ENCODE measurements at regions not wholly inside any gene's neighbourhood (a gene's known extent, or its start where the extent isn't known, plus 50 kb on each side); places are given as distances from the start of the nearest gene placed in this dataset.
"Not testable (repeated sequence)": the region's sequence is repeated elsewhere in the genome, so short reads cannot be mapped to it uniquely, and the experiment has no call there.

DNA sequence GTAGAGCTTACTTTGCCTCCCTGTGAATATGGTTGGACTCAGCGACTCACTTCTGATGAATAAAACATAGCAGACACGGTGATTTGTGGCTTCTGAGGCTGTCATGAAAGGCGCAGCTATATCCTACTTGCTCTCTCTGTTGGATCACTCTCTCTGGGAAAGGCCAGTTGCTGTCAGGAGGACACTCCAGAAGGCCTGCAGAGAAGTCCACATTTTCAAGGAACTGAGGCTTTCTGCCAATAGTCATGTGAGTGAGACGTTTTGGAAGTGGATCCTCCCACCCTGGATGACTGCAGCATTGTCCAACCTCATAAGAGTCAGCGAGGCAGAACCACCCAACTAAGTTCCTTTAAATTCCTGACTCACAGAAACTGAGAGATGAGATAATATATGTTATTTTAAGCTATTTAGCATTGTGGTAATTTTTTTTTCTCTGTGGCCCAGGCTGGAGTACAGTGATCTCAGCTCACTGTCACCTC lies 156.0 kb upstream of the MAST4 start:
- TF ChIP-seq CTCF (IDR thresholded peaks at IDR 0.05; ENCODE audit: insufficient read depth, low read depth, low read length) = no peak
- POLR2A ChIA-PET = no interaction called here
- CTCF ChIA-PET = no interaction called here
- no peak overlapping the region for H3K4me3 ChIP-seq (ENCODE audit: low read depth, low read length)
- H3K36me3 ChIP-seq (ENCODE audit: control insufficient read depth, insufficient read depth, low read length) = no peaks in the 10 kb centered on the region
- H3K27me3 ChIP-seq (ENCODE audit: control insufficient read depth, insufficient read depth, low read length) = no peaks in the 10 kb centered on the region
- DNase-seq (ENCODE audit: low read depth) = no peak

DNA sequence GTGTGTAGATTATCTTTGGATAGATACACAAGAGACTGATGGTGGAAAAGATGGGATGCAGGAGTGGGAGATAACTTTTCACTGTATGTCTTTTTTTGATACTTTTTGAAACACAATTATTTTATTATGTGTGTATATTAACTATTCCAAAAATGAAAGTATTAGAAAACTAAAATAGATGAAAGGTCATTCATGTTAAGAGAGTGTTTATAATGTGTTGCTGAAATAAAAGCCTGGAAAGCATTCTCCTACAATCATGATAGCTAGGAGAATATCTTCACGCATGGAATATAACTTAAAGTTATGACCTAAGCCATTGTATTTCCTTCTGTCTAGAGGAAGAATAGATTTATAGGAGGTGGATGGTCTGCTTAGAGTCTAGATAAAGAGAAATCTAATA lies 154.8 kb upstream of the MAST4 start:
- no peak overlapping the region for H3K4me3 ChIP-seq (ENCODE audit: low read depth, low read length)
- ChIA-PET CTCF (interaction anchor here (1.4 kb wide), 1 partner anchor 12 kb away, joined by 4 read pairs; no protein-coding TSS in a partner anchor), POLR2A (no interaction called here)
- H3K27me3 ChIP-seq (ENCODE audit: control insufficient read depth, insufficient read depth, low read length) = no peaks in the 10 kb centered on the region
- DNase-seq (ENCODE audit: low read depth) = no peak
- no peaks in the 10 kb centered on the region for H3K36me3 ChIP-seq (ENCODE audit: control insufficient read depth, insufficient read depth, low read length)
- no peak for TF ChIP-seq CTCF (IDR thresholded peaks at IDR 0.05; ENCODE audit: insufficient read depth, low read depth, low read length)

GRCh38 chr5:66442951-66443445 lies 153.2 kb upstream of the MAST4 start:
- no peak for DNase-seq (ENCODE audit: low read depth)
- ChIA-PET POLR2A (no interaction called here), CTCF (no interaction called here)
- no peak for TF ChIP-seq CTCF (IDR thresholded peaks at IDR 0.05; ENCODE audit: insufficient read depth, low read depth, low read length)
- H3K4me3 ChIP-seq (ENCODE audit: low read depth, low read length) = no peak overlapping the region
- H3K36me3 ChIP-seq (ENCODE audit: control insufficient read depth, insufficient read depth, low read length) = no peaks in the 10 kb centered on the region
- H3K27me3 ChIP-seq (ENCODE audit: control insufficient read depth, insufficient read depth, low read length) = no peaks in the 10 kb centered on the region

GRCh38 chr5:66443462-66444130 lies 152.6 kb upstream of the MAST4 start:
- Histone ChIP-seq H3K36me3 (ENCODE audit: control insufficient read depth, insufficient read depth, low read length) (no peaks in the 10 kb centered on the region), H3K4me3 (ENCODE audit: low read depth, low read length) (no peak overlapping the region), H3K27me3 (ENCODE audit: control insufficient read depth, insufficient read depth, low read length) (no peaks in the 10 kb centered on the region)
- TF ChIP-seq CTCF (IDR thresholded peaks at IDR 0.05; ENCODE audit: insufficient read depth, low read depth, low read length) = no peak
- POLR2A ChIA-PET = no interaction called here
- DNase-seq (ENCODE audit: low read depth) = no peak
- CTCF ChIA-PET = no interaction called here

DNA sequence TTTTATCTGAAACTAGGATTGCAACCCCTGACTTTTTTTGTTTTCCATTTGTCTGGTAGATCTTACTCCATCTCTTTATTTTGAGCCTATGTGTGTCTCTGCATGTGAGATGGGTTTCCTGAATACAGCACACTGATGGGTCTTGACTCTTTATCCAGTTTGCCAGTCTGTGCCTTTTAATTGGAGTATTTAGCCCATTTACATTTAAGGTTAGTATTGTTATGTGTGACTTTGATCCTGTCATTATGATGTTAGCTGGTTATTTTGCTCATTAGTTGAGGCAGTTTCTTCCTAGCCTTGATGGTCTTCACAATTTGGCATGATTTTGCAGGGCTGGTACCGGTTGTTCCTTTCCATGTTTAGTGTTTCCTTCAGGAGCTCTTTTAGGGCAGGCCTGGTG lies 148.1 kb upstream of the MAST4 start:
- CTCF ChIA-PET; H3K4me3 ChIP-seq (ENCODE audit: low read depth, low read length); POLR2A ChIA-PET; H3K27me3 ChIP-seq (ENCODE audit: control insufficient read depth, insufficient read depth, low read length); DNase-seq (ENCODE audit: low read depth); H3K36me3 ChIP-seq (ENCODE audit: control insufficient read depth, insufficient read depth, low read length): not testable (repeated sequence)

DNA sequence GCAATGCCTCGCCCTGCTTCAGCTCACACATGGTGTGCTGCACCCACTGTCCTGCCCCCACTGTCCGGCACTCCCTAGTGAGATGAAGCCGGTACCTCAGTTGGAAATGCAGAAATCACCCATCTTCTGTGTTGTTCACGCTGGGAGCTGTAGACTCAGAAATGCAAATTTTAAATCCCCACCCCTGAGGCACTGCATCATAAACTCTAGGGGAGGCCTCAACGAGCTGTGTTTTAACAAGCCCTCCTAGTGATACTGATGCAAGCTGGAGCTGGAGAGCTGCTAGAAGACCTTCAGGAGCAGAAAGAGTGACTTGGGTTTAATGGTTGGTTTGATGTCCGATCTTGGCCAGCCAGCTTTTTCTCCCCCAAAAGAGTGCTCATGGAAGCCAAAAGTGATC lies 146.0 kb upstream of the MAST4 start:
- ChIA-PET POLR2A (no interaction called here), CTCF (no interaction called here)
- TF ChIP-seq CTCF (IDR thresholded peaks at IDR 0.05; ENCODE audit: insufficient read depth, low read depth, low read length) = no peak
- no peaks in the 10 kb centered on the region for H3K36me3 ChIP-seq (ENCODE audit: control insufficient read depth, insufficient read depth, low read length)
- no peak overlapping the region for H3K4me3 ChIP-seq (ENCODE audit: low read depth, low read length)
- no peak for DNase-seq (ENCODE audit: low read depth)
- no peaks in the 10 kb centered on the region for H3K27me3 ChIP-seq (ENCODE audit: control insufficient read depth, insufficient read depth, low read length)

Data from BJ (cell line).